ENCODE measurements at regions not wholly inside any gene's neighbourhood (a gene's known extent, or its start where the extent isn't known, plus 50 kb on each side); places are given as distances from the start of the nearest gene placed in this dataset.
"Not testable (repeated sequence)": the region's sequence is repeated elsewhere in the genome, so short reads cannot be mapped to it uniquely, and the experiment has no call there.

DNA sequence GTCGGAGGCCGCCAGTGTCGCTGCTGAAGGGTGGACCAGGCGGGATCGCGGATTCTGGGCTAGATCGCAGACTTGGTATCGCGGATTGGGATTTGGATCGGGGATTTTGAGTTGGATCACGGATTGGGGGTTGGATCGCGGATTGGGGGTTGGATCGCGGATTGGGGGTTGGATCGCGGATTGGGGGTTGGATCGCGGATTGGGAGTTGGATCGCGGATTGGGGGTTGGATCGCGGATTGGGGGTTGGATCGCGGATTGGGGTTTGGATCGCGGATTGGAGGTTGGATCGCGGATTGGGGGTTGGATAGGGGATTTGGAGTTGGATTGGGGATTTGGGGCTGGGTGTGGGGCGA lies 93.1 kb upstream of the THOC3 start:
- not testable (repeated sequence) for DNase-seq

DNA sequence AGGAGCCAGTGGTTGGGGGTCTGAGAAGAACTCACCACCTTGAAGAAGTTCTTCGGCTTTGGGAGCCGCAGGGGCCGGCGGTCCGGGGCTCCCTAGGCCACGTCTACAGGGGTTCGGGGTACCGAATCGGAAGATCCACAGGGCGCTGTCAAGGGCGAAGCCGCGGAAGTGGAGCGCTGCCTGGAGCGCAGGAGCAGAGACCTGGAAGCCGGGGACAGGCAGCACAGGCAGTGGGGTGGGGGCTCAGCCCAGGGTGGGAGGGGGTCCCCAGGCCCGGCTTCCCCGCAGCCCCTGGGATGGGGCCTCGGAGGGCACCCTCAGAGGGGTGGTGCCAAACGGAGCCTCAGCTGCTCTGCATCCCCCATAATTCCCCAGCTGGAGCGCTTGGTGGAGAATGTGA lies 93.5 kb upstream of the THOC3 start:
- not testable (repeated sequence) for DNase-seq

GRCh38 chr5:176066262-176066945 lies 98.3 kb upstream of the THOC3 start:
- not testable (repeated sequence) for DNase-seq

- DNase-seq, result not testable (repeated sequence)
Observed at GRCh38 chr5:176067162-176067561, 99.0 kb upstream of the THOC3 start.

- not testable (repeated sequence) for DNase-seq
Observed at GRCh38 chr5:176067948-176068347, 99.8 kb upstream of the THOC3 start.

GRCh38 chr5:176073996-176074571 lies 106.0 kb upstream of the THOC3 start:
- DNase-seq, result not testable (repeated sequence)

GRCh38 chr5:176083717-176084116 lies 115.6 kb upstream of the THOC3 start:
- not testable (repeated sequence) for DNase-seq

- DNase-seq, result not testable (repeated sequence)
Observed at GRCh38 chr5:176103083-176103482, 135.0 kb upstream of the THOC3 start.

GRCh38 chr5:176112888-176113287 lies 125.3 kb upstream of the SIMC1 start:
- DNase-seq, result not testable (repeated sequence)

GRCh38 chr5:176113673-176114335 lies 124.4 kb upstream of the SIMC1 start:
- DNase-seq, result not testable (repeated sequence)

- DNase-seq, result not testable (repeated sequence)
Observed at GRCh38 chr5:176114825-176115224, 123.4 kb upstream of the SIMC1 start.

- DNase-seq, result not testable (repeated sequence)
Observed at GRCh38 chr5:176117699-176118238, 120.5 kb upstream of the SIMC1 start.

DNA sequence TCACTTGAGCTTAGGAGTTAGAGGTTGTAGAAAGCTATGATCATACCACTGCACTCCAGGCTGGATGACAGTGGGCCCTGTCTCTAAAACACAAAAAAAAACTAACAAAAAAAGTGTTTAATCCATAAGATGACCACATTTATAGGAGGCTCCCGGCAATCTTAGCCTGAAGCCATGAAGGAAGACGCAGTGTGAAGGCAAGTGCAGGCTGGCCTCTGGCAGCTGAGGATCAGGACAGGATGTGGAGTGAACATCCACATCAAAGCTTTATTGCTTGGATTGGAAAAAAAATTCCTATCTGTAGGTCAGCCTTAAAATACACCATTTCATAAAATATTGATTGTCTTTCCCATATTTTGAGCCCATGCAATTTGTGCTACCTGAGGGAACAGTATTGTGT lies 115.9 kb upstream of the SIMC1 start:
- DNase-seq, result not testable (repeated sequence)

DNA sequence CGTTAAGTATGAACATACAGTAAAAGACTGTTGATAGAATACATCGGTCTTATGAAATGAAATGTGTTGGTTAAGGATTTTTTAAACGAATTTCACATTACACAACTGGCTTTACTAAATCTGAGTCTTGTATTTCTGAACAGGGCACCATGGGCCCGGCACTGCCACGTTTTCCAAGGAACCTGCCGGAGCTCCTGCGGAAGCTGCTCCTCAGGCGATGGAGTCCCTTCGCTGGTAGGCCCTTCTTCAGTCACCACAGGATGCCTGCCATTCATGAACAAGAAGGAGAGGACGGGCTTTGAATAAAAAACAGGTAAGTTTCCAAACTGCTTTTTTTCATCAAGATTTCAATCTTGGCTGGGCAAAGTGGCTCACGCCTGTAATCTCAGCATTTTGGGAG lies 114.1 kb upstream of the SIMC1 start:
- DNase-seq, result not testable (repeated sequence)

GRCh38 chr5:176131771-176132170 lies 106.5 kb upstream of the SIMC1 start:
- DNase-seq, result no peak

GRCh38 chr5:176132471-176133288 lies 105.5 kb upstream of the SIMC1 start:
- peak; percentile 27 for DNase-seq

DNA sequence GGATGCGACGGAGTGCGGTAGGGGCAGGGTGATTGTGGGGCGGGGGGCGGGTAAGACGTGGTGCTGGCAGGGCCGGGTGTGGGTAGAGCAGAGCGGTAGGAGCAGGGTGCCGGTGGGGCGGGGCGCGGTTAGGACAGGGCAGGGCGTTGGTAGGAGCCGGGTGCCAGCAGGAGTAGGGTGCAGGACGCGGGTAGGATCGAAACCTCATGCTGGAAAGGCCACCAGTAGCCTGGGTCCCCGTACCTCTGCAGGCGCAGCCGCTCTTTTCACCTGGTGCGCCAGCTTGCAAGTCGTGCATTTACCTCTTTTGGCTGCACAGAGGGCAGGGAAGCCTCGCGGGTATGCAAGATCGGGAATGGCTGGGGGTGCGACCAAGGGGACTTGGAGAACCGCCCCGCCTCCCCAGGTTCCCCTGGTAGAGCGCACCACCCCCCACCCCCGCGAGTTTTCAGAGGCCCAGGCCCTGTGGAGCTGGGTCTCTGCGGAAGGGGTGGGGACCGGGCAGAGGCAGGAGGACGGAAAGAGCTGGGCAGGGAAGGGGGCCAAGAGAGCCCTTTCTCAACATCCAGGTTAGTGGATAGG lies 104.8 kb upstream of the SIMC1 start:
- peak; percentile 32 for DNase-seq

GRCh38 chr5:176133877-176134276 lies 104.3 kb upstream of the SIMC1 start:
- DNase-seq, result no peak

- no peak for DNase-seq
Observed at GRCh38 chr5:176134529-176135223, 103.5 kb upstream of the SIMC1 start.

- DNase-seq, result not testable (repeated sequence)
Observed at GRCh38 chr5:176140138-176140537, 98.1 kb upstream of the SIMC1 start.

GRCh38 chr5:176144508-176144907 lies 93.7 kb upstream of the SIMC1 start:
- DNase-seq, result no peak

DNA sequence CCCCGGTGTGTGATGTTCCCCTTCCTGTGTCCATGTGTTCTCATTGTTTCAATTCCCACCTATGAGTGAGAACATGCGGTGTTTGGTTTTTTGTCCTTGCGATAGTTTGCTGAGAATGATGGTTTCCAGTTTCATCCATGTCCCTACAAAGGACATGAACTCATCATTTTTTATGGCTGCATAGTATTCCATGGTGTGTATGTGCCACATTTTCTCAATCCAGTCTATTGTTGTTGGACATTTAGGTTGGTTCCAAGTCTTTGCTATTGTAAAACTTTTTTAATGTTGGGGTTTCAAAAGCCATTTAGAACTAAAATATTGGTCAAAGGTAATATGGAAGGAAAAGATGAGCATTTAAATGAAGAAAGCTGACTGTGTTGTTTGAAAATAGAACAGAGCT lies 88.3 kb upstream of the SIMC1 start:
- not testable (repeated sequence) for DNase-seq
